HG02885 (cell line): ENCODE measurements at regions not wholly inside any gene's neighbourhood (a gene's known extent, or its start where the extent isn't known, plus 50 kb on each side); places are given as distances from the start of the nearest gene placed in this dataset.
"Not testable (repeated sequence)": the region's sequence is repeated elsewhere in the genome, so short reads cannot be mapped to it uniquely, and the experiment has no call there.

ENCODE experiments used
- ATAC-seq: cut with Tn5 transposase; IDR thresholded peaks from one replicate; pipeline ENCODE4 v1.9.1; 2021; ENCODE audit warnings: mild to moderate bottlenecking; ENCODE audit not compliant: unreplicated experiment, poor library complexity

- no peak for ATAC-seq
Measured at GRCh38 chrX:34288782-34289181, 156.7 kb upstream of the FAM47A start.

GRCh38 chrX:34279866-34280560 lies 147.9 kb upstream of the FAM47A start:
- ATAC-seq = no peak

GRCh38 chrX:34275699-34276098 lies 143.6 kb upstream of the FAM47A start:
- ATAC-seq = no peak

GRCh38 chrX:34270434-34270833 lies 138.3 kb upstream of the FAM47A start:
- ATAC-seq = no peak

- no peak for ATAC-seq
Measured at GRCh38 chrX:34238896-34239295, 106.8 kb upstream of the FAM47A start.

- ATAC-seq = not testable (repeated sequence)
Measured at GRCh38 chrX:34230156-34230555, 98.0 kb upstream of the FAM47A start.

- no peak for ATAC-seq
Measured at GRCh38 chrX:34227804-34228203, 95.7 kb upstream of the FAM47A start.

- ATAC-seq = no peak
Measured at GRCh38 chrX:34223574-34223973, 91.5 kb upstream of the FAM47A start.

GRCh38 chrX:34218063-34218462 lies 85.9 kb upstream of the FAM47A start:
- no peak for ATAC-seq

GRCh38 chrX:34197946-34198345 lies 65.8 kb upstream of the FAM47A start:
- ATAC-seq = no peak
